Common myeloid progenitor, CD34-positive (primary cell): ENCODE measurements at regions not wholly inside any gene's neighbourhood (a gene's known extent, or its start where the extent isn't known, plus 50 kb on each side); places are given as distances from the start of the nearest gene placed in this dataset.

Experiments used
- CTCF ChIA-PET: fragments of 350-600 bp; sonication (Branson Sonifier 250); formaldehyde crosslinking; loops from one replicate; lab custom pipeline; 2021; ENCODE audit warnings: antibody characterized with exemption; lab: Charles Lee
- POLR2A ChIA-PET: fragments of 350-600 bp; sonication (Branson Sonifier 250); formaldehyde crosslinking; loops from one replicate; lab custom pipeline; 2021; ENCODE audit warnings: antibody characterized with exemption; lab: Charles Lee
- DNase-seq, 3 donors: peaks; one replicate each; pipeline versions ENCODE4 v3.0.0 to v3.0.0-alpha.2; 2013
- H3K27ac ChIP-seq, 2 experiments: 1 replicate in 1 of 2; 2 replicates in 1 of 2; pipeline ENCODE4 v1.7.0; 2013; ENCODE audit warnings: inconsistent platforms in 2 of 2, low read length in 2 of 2, mild to moderate bottlenecking in 2 of 2, low read depth in 1 of 2, moderate library complexity in 1 of 2; ENCODE audit not compliant: severe bottlenecking in 2 of 2, insufficient read depth in 1 of 2, poor library complexity in 1 of 2
- H3K27me3 ChIP-seq, 5 experiments: replicated peaks in 2 of 5; 1 replicate in 3 of 5; 2 replicates in 2 of 5; pipeline versions ENCODE4 v1.6.1 to v1.7.0; 2013; ENCODE audit warnings: low read length in 4 of 5, mild to moderate bottlenecking in 2 of 5, moderate library complexity in 2 of 5, inconsistent platforms in 1 of 5; ENCODE audit not compliant: insufficient read depth in 5 of 5, control insufficient read depth in 4 of 5
- H3K36me3 ChIP-seq, 4 experiments: 1 replicate in 2 of 4; 2 replicates in 2 of 4; pipeline versions ENCODE4 v1.6.1 to v1.7.0; 2013; ENCODE audit warnings: low read length in 3 of 4, control low read depth in 1 of 4, mild to moderate bottlenecking in 1 of 4; ENCODE audit not compliant: control insufficient read depth in 4 of 4, insufficient read depth in 4 of 4
- H3K4me1 ChIP-seq, 4 experiments: 1 replicate in 3 of 4; 2 replicates in 1 of 4; pipeline versions ENCODE4 v1.6.1 to v1.7.1; 2013; ENCODE audit warnings: low read length in 3 of 4, mild to moderate bottlenecking in 3 of 4, control low read depth in 1 of 4, inconsistent platforms in 1 of 4, moderate library complexity in 1 of 4; ENCODE audit not compliant: control insufficient read depth in 4 of 4, insufficient read depth in 4 of 4; ENCODE audit errors: control extremely low read depth in 1 of 4
- H3K4me3 ChIP-seq, 7 experiments: 1 replicate in 4 of 7; 2 replicates in 3 of 7; pipeline versions ENCODE4 v1.5.1 to v1.7.0; 2013; ENCODE audit warnings: mild to moderate bottlenecking in 7 of 7, low read length in 6 of 7, moderate library complexity in 6 of 7, inconsistent platforms in 2 of 7, low read depth in 2 of 7, control low read depth in 1 of 7; ENCODE audit not compliant: insufficient read depth in 4 of 7, control insufficient read depth in 1 of 7; ENCODE audit errors: extremely low read depth in 1 of 7
- H3K9me3 ChIP-seq, 5 experiments: 1 replicate in 4 of 5; 2 replicates in 1 of 5; pipeline versions ENCODE4 v1.6.1 to v1.7.1; 2013; ENCODE audit warnings: low read length in 4 of 5, mild to moderate bottlenecking in 2 of 5, inconsistent platforms in 1 of 5, low read depth in 1 of 5, moderate library complexity in 1 of 5; ENCODE audit not compliant: control insufficient read depth in 4 of 5, insufficient read depth in 2 of 5; ENCODE audit errors: control extremely low read depth in 1 of 5
- WGBS: methylation state at CpG from one replicate; pipeline ENCODE4 v1.1.5; 2013; ENCODE audit not compliant: insufficient coverage; 5-methylcytosine and 5-hydroxymethylcytosine counted together

GRCh38 chr5:106312360-106312759, 1358.4 kb downstream of the EFNA5 start:
- H3K4me3 ChIP-seq = no peak overlapping the region
- peaks cover 0 to 2% (median 0%) of the 10 kb centered on the region in 5 experiments for H3K27me3 ChIP-seq
- H3K9me3 ChIP-seq = no peaks in the 10 kb centered on the region
- no peaks in the 10 kb centered on the region for H3K4me1 ChIP-seq
- ChIA-PET CTCF (no interaction called here), POLR2A (no interaction called here)
- H3K27ac ChIP-seq = no peak overlapping the region
- H3K36me3 ChIP-seq = no peaks in the 10 kb centered on the region
- no peak for DNase-seq

GRCh38 chr5:106311230-106311915, 1359.4 kb downstream of the EFNA5 start:
- H3K36me3 ChIP-seq = no peaks in the 10 kb centered on the region
- H3K9me3 ChIP-seq = no peaks in the 10 kb centered on the region
- WGBS = no CpG with 5 or more reads among the region's 2 CpGs
- ChIA-PET CTCF (no interaction called here), POLR2A (no interaction called here)
- no peak for DNase-seq
- peaks cover 0 to 2% (median 0%) of the 10 kb centered on the region in 5 experiments for H3K27me3 ChIP-seq
- no peak overlapping the region for H3K27ac ChIP-seq
- no peak overlapping the region for H3K4me3 ChIP-seq
- H3K4me1 ChIP-seq = no peaks in the 10 kb centered on the region

GRCh38 chr5:106307265-106307664, 1363.5 kb downstream of the EFNA5 start:
- POLR2A ChIA-PET = no interaction called here
- no peak overlapping the region for H3K27ac ChIP-seq
- H3K4me3 ChIP-seq = no peak overlapping the region
- WGBS = 88% methylated on average over 1 of the region's 5 CpGs
- H3K4me1 ChIP-seq = no peaks in the 10 kb centered on the region
- H3K27me3 ChIP-seq = no peaks in the 10 kb centered on the region
- no peaks in the 10 kb centered on the region for H3K36me3 ChIP-seq
- no peak for DNase-seq
- CTCF ChIA-PET = no interaction called here
- H3K9me3 ChIP-seq = no peaks in the 10 kb centered on the region

GRCh38 chr5:106306313-106307028, 1364.3 kb downstream of the EFNA5 start:
- no peak overlapping the region for H3K4me3 ChIP-seq
- DNase-seq = no peak
- no peaks in the 10 kb centered on the region for H3K27me3 ChIP-seq
- no peaks in the 10 kb centered on the region for H3K36me3 ChIP-seq
- WGBS = 81% methylated on average over 4 of the region's 4 CpGs
- ChIA-PET CTCF (no interaction called here), POLR2A (no interaction called here)
- no peaks in the 10 kb centered on the region for H3K4me1 ChIP-seq
- no peaks in the 10 kb centered on the region for H3K9me3 ChIP-seq
- H3K27ac ChIP-seq = no peak overlapping the region

- H3K9me3 ChIP-seq = peaks cover 0 to 1% (median 0%) of the 10 kb centered on the region in 5 experiments
- no peak for DNase-seq
- no peaks in the 10 kb centered on the region for H3K27me3 ChIP-seq
- H3K4me1 ChIP-seq = no peaks in the 10 kb centered on the region
- no peak overlapping the region for H3K27ac ChIP-seq
- ChIA-PET POLR2A (no interaction called here), CTCF (no interaction called here)
- no peak overlapping the region for H3K4me3 ChIP-seq
- WGBS = 100% methylated on average over 2 of the region's 2 CpGs
- H3K36me3 ChIP-seq = no peaks in the 10 kb centered on the region
Observed at GRCh38 chr5:106303911-106304310, 1366.8 kb downstream of the EFNA5 start.

GRCh38 chr5:106292654-106293053, 1378.1 kb downstream of the EFNA5 start:
- WGBS = 71% methylated on average over 1 of the region's 2 CpGs
- DNase-seq = no peak
- Histone ChIP-seq H3K4me3 (no peak overlapping the region), H3K9me3 (no peaks in the 10 kb centered on the region), H3K4me1 (no peaks in the 10 kb centered on the region), H3K27me3 (no peaks in the 10 kb centered on the region), H3K27ac (no peak overlapping the region), H3K36me3 (no peaks in the 10 kb centered on the region)
- ChIA-PET POLR2A (no interaction called here), CTCF (no interaction called here)

- H3K36me3 ChIP-seq = no peaks in the 10 kb centered on the region
- no peak for DNase-seq
- no peak overlapping the region for H3K4me3 ChIP-seq
- no peaks in the 10 kb centered on the region for H3K27me3 ChIP-seq
- CTCF ChIA-PET = no interaction called here
- H3K4me1 ChIP-seq = no peaks in the 10 kb centered on the region
- no CpG with 5 or more reads among the region's 1 CpG for WGBS
- H3K9me3 ChIP-seq = no peaks in the 10 kb centered on the region
- POLR2A ChIA-PET = no interaction called here
- no peak overlapping the region for H3K27ac ChIP-seq
Observed at GRCh38 chr5:106290841-106291240, 1379.9 kb downstream of the EFNA5 start.
